ENCODE measurements at regions not wholly inside any gene's neighbourhood (a gene's known extent, or its start where the extent isn't known, plus 50 kb on each side); places are given as distances from the start of the nearest gene placed in this dataset.
"Not testable (repeated sequence)": the region's sequence is repeated elsewhere in the genome, so short reads cannot be mapped to it uniquely, and the experiment has no call there.

GRCh38 chr10:84634636-84635035 is 306.2 kb downstream of the CCSER2 start:
- no peak for DNase-seq

- DNase-seq: not testable (repeated sequence)
Observed at GRCh38 chr10:84650628-84651027, 322.2 kb downstream of the CCSER2 start.

GRCh38 chr10:84654671-84655070 is 326.3 kb downstream of the CCSER2 start:
- DNase-seq: peak; percentile 21

GRCh38 chr10:84659027-84659426 is 330.6 kb downstream of the CCSER2 start:
- no peak for DNase-seq

- DNase-seq: no peak
Observed at GRCh38 chr10:84659497-84660439, 331.4 kb downstream of the CCSER2 start.

- no peak for DNase-seq
Observed at GRCh38 chr10:84660450-84661159, 332.2 kb downstream of the CCSER2 start.

GRCh38 chr10:84665211-84665610 is 336.8 kb downstream of the CCSER2 start:
- DNase-seq: no peak

GRCh38 chr10:84665883-84666463 is 337.6 kb downstream of the CCSER2 start:
- DNase-seq: peak; percentile 46

- DNase-seq: no peak
Observed at GRCh38 chr10:84668186-84668763, 339.9 kb downstream of the CCSER2 start.

- no peak for DNase-seq
Observed at GRCh38 chr10:84675060-84675459, 346.7 kb downstream of the CCSER2 start.

- DNase-seq: no peak
Observed at GRCh38 chr10:84676536-84676935, 348.1 kb downstream of the CCSER2 start.

GRCh38 chr10:84681781-84682180 is 353.4 kb downstream of the CCSER2 start:
- no peak for DNase-seq

GRCh38 chr10:84683550-84683949 is 355.2 kb downstream of the CCSER2 start:
- no peak for DNase-seq

GRCh38 chr10:84683980-84684740 is 355.8 kb downstream of the CCSER2 start:
- no peak for DNase-seq

GRCh38 chr10:84685047-84685660 is 356.8 kb downstream of the CCSER2 start:
- no peak for DNase-seq

- DNase-seq: no peak
Observed at GRCh38 chr10:84693006-84693405, 364.6 kb downstream of the CCSER2 start.

- no peak for DNase-seq
Observed at GRCh38 chr10:84695902-84696301, 367.5 kb downstream of the CCSER2 start.

- DNase-seq: no peak
Observed at GRCh38 chr10:84696610-84697009, 368.2 kb downstream of the CCSER2 start.

- DNase-seq: no peak
Observed at GRCh38 chr10:84698989-84699388, 370.6 kb downstream of the CCSER2 start.

GRCh38 chr10:84700668-84701369 is 372.4 kb downstream of the CCSER2 start:
- DNase-seq: no peak

GRCh38 chr10:84701370-84701720 is 373.0 kb downstream of the CCSER2 start:
- DNase-seq: no peak

Measured in activated CD4-positive, alpha-beta T cell treated with anti-CD3 and anti-CD28 coated beads, Interleukin-2, Interleukin-6, amounts not matched to agents 100 ng/mL and 50 ng/mL, durations not matched to agents 16 hours and 8 hours (primary cell).